NCI-H1930 (cell line): ENCODE measurements at regions not wholly inside any gene's neighbourhood (a gene's known extent, or its start where the extent isn't known, plus 50 kb on each side); places are given as distances from the start of the nearest gene placed in this dataset.
"Not testable (repeated sequence)": the region's sequence is repeated elsewhere in the genome, so short reads cannot be mapped to it uniquely, and the experiment has no call there.

Experiments used
- DNase-seq, 2 experiments: peaks; one replicate each; lab custom pipeline; 2025; lab: John Stamatoyannopoulos, UW

DNA sequence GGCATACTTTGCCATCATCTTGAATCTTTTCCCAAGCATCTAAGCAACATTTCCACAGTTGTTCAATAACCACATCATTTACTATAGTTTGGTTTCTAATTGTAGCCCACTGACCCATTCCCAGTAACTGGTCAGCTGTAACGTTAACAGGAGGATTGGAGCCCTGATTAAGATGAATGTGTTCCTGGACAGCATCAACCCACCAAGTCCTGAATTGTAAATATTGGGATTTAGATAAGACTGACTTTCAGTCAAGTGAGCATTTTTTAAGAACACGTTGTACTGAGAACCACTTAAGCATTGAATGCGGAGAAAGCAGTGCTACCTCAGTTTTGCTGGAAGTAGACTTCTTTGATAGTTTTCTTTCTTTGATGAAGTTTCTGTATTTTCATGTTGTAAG, 53.3 kb upstream of the ARL4D start:
- not testable (repeated sequence) for DNase-seq

- no peak for DNase-seq
Observed at GRCh38 chr17:43344685-43345084, 54.1 kb upstream of the ARL4D start.

- no peak for DNase-seq
Observed at GRCh38 chr17:43342589-43342890, 56.3 kb upstream of the ARL4D start.

DNA sequence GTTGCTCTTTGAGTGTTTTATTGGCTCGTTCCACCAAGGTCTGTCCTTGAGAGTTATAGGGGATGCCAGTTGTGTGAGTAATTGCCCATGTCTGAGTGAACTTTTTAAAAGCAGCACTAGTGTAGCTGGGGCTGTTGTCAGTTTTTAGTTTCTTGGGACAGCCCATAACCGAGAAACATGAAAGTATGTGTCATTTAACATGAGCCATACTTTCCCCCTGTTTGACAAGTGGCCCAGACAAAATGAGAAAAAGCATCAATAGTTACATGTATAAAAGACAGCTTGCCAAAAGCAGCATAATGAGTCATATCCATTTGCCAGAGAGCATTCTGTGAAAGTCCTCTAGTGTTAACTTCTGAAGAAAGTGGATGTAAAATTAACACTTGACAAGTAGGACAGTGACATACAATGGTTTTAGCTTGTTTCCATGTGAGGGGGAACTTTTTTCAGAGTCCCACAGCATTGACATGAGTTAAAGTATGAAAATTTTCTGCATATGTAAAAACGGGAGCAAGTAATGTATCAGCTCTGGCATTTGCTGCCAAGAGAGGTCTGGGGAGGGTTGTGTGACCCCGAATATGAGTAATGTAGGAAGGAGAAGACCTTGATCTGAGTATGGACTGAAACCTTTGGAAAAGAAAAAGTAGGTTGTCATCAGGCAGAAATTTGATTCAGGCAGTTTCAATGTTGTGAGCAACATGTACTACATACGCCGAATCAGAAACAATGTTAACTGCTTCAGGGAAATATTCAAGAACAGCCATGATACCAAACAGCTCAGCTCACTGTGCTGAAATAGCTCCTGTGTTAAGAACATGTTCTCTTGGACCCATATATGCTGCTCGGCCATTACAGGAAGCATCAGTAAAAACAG, 56.8 kb upstream of the ARL4D start:
- no peak for DNase-seq

DNA sequence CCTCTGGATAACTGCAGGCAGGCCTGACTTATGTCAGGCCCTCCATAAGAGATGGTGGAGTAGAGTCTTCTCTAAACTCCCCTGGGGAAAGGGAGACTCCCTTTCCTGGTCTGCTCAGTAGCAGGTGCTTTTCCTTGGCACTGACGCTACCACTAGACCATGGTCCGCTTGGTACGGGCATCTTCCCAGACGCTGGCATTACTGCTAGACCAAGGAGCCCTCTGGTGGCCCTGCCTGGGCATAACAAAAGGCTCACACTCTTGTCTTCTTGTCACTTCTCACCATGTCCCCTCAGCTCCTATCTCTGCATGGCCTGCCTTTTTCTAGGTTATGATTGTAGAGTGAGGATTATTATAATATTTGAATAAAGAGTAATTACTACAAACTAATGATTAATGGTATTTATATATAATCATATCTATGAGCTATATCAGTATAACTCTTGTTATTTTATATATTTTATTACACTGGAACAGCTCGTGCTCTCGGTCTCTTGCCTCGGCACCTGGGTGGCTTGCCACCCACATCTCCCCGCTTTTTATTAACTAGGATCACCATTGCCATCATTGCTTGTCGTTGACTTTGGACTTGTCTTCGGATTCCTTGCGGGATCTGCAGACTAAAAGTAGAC, 59.8 kb upstream of the ARL4D start:
- peak; percentile 49 to 65 for DNase-seq

- DNase-seq: no peak
Observed at GRCh38 chr17:43337684-43338428, 60.9 kb upstream of the ARL4D start.

DNA sequence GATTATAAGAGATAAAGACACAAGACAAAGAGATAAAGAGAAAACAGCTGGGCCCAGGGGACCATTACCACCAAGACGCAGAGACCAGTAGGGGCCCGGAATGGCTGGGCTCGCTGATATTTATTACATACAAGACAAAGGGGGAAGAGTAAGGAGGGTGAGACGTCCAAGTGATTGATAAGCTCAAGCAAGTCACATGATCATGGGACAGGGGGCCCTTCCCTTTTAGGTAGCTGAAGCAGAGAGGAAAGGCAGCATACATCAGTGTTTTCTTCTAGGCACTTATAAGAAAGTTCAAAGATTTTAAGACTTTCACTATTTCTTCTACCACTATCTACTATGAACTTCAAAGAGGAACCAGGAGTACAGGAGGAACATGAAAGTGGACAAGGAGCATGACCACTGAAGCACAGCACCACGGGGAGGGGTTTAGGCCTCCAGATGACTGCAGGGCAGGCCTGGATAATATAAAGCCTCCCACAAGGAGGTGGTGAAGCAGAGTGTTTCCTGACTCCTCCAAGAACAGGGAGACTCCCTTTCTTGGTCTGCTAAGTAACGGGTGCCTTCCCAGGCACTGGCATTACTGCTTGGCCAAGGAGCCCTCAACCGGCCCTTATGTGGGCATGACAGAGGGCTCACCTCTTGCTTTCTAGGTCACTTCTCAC, 63.9 kb upstream of the ARL4D start:
- DNase-seq: no peak

GRCh38 chr17:43333433-43333943, 65.3 kb upstream of the ARL4D start:
- no peak for DNase-seq

GRCh38 chr17:43332230-43332629, 66.6 kb upstream of the ARL4D start:
- no peak for DNase-seq

DNA sequence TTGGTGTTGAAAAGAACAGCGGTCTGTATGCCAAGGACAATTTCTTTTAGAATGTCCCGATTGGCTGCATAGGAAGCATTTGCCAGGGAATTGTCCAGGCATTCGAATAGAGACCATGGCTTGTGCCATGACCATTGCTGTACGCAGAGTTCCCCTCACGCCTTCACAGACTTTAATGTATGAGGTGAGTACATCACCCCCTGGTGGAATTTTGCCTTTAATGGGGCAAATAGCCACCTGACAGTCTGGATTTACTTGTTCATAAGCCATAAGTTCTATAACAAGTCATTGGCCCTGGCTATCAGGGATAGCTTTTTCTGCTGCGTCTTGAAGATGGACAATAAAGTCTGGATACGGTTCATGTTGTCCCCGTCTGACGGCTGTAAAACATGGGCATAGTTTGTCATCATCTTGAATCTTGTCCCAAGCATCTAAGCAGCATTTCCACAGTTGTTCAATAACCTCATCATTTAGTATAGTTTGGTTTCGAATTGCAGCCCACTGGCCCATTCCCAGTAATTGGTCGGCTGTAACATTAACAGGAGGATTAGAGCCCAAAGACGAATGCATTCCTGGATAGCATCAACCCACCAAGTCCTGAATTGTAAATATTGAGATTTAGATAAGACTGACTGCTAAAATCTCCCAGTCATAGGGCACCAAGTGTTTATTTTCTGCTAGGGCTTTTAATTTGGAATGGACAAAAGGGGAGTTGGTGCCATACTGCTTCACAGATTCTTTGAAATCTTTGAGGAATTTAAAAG, 67.7 kb upstream of the ARL4D start:
- peak in 1 of 2 experiments; percentile 22 for DNase-seq

DNA sequence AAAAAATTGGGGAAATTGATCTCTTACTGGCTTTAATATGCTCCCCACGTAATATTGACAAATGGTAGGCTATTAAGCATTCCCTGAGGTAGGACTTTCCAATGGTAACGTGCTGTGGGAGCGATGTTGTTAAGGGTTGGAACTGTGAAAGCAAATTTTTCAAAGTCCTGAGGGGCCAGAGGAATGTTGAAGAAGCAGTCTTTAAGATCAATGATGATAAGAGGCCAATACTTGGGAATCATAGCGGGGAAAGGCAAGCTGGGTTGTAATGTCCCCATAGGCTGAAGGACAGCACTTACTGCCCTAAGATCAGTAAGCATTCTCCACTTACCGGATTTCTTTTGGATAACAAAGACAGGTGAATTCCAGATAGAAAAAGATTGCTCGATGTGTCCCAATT, 69.6 kb upstream of the ARL4D start:
- no peak for DNase-seq

- DNase-seq: no peak
Observed at GRCh38 chr17:43328650-43329049, 70.1 kb upstream of the ARL4D start.

- no peak for DNase-seq
Observed at GRCh38 chr17:43327834-43328420, 70.9 kb upstream of the ARL4D start.

DNA sequence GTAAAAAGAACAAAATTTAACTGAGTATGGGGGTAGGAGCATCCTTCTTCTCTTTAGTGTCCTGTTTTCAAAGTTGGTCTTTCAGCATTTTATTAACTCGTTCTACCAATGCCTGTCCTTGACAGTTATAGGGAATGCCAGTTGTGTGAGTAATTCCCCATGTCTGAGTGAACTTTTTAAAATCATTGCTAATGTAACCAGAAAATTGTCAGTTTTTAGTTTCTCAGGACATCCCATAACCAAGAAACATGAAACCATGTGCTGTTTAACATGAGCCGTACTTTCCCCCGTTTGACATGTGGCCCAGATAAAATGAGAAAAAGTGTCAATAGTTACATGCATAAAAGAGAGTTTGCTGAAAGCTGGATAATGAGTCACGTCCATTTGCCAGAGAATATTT, 71.4 kb upstream of the ARL4D start:
- DNase-seq: no peak

DNA sequence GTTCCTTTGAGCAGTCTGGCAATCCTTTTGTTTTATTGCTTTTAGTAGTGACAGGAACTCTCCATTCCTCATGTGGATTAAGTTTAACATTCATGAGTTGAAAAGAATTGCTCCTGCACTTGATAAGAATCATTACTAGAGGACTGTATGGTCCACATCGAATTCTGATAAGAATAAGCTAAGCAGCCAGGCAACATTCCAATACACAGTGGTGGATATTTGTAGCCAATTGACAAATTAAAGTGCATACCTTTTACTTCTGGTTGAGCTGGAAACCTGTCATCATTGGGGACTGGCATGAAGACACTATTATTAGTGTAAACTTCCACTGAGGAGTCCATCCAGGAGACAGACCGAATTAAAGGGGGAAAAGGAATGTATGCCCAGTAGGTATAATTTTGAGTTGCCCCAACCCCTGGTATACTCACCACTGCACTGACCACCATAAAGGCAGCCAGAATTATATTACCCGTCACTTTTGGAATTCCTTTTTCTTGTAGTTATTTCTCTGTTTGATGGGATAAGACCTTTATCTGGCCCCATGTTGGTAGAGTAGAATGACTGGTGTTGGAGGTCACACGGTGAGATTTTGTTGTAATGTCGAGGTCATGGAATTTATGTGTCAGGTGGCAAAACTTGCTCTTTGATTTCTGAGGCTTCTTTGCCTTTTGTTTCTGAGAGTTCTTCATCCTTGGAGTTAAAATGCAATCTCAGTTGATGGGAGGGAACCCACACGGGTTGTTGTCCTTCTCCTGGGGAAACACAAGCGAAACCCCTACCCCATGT, 72.1 kb upstream of the ARL4D start:
- no peak for DNase-seq

- DNase-seq: no peak
Observed at GRCh38 chr17:43324205-43324893, 74.4 kb upstream of the ARL4D start.

GRCh38 chr17:43319293-43320124, 79.3 kb upstream of the ARL4D start:
- no peak for DNase-seq

- DNase-seq: no peak
Observed at GRCh38 chr17:43316522-43317142, 82.2 kb upstream of the ARL4D start.
